ENCODE measurements at regions not wholly inside any gene's neighbourhood (a gene's known extent, or its start where the extent isn't known, plus 50 kb on each side); places are given as distances from the start of the nearest gene placed in this dataset.

GRCh38 chr17:77372444-77373298 is 231.9 kb downstream of the SEC14L1 start (continued):
- TF ChIP-seq UBTF (IDR thresholded peaks at IDR 0.05; ENCODE audit: borderline replicate concordance in 1 of 2, low read depth in 2 of 2, low read length in 2 of 2) (peak in 1 of 2 experiments; percentile 49; a peak in 1 of 4 replicates), SAP30 (IDR thresholded peaks at IDR 0.05; ENCODE audit: borderline replicate concordance, insufficient read depth, low read depth, low read length, poor library complexity, severe bottlenecking) (peak; percentile 67), ETV6 (IDR thresholded peaks at IDR 0.05; ENCODE audit: borderline replicate concordance in 1 of 2, low read depth in 2 of 2, low read length in 1 of 2) (peak in 1 of 2 experiments; percentile 49; a peak in 1 of 4 replicates), ETV6 (CRISPR knock-in tag; IDR thresholded peaks at IDR 0.05; ENCODE audit: borderline replicate concordance) (no peak), ARID1B (IDR thresholded peaks at IDR 0.05) (0 out of 2 replicates have a peak, but pooled peaks have one; percentile 9), CREM (IDR thresholded peaks at IDR 0.05; ENCODE audit: low read depth) (peak; percentile 30; the same call in 1 of the 2 replicates), CHAMP1 (IDR thresholded peaks at IDR 0.05) (no peak), HDAC1 (IDR thresholded peaks at IDR 0.05) (peak in 1 of 2 experiments; percentile 81; a peak in 2 of 4 replicates), PHB2 (IDR thresholded peaks at IDR 0.05; ENCODE audit: low read depth) (no peak), MLX (CRISPR knock-in tag; conservative IDR thresholded peaks at IDR 0.05) (no peak), ZNF395 (CRISPR knock-in tag; IDR thresholded peaks at IDR 0.05) (no peak), SRSF3 (IDR thresholded peaks at IDR 0.05; ENCODE audit: insufficient read depth, low read length) (no peak), ZBTB17 (CRISPR knock-in tag; IDR thresholded peaks at IDR 0.05) (0 out of 2 replicates have a peak, but pooled peaks have one; percentile 49), SRSF1 (IDR thresholded peaks at IDR 0.05; ENCODE audit: low read depth, low read length) (no peak)
